Endothelial cell (in vitro differentiated cells): ENCODE measurements at regions not wholly inside any gene's neighbourhood (a gene's known extent, or its start where the extent isn't known, plus 50 kb on each side); places are given as distances from the start of the nearest gene placed in this dataset.

ENCODE experiments used
- DNase-seq: peaks from one replicate; pipeline ENCODE4 v3.0.0; 2021; ENCODE audit warnings: low spot score
- H3K27ac Mint-ChIP-seq: one replicate; pipeline ENCODE4 v1.8.0; 2021; ENCODE audit warnings: mixed read lengths, inconsistent platforms; ENCODE audit not compliant: unreplicated experiment
- H3K27me3 Mint-ChIP-seq: one replicate; pipeline ENCODE4 v1.8.0; 2021; ENCODE audit warnings: mild to moderate bottlenecking, moderate library complexity, mixed read lengths, inconsistent platforms; ENCODE audit not compliant: unreplicated experiment
- H3K36me3 Mint-ChIP-seq: one replicate; pipeline ENCODE4 v1.8.0; 2021; ENCODE audit warnings: mild to moderate bottlenecking, low read depth, mixed read lengths, inconsistent platforms; ENCODE audit not compliant: unreplicated experiment
- H3K4me1 Mint-ChIP-seq: one replicate; pipeline ENCODE4 v1.8.0; 2021; ENCODE audit warnings: mild to moderate bottlenecking, mixed read lengths, inconsistent platforms; ENCODE audit not compliant: unreplicated experiment
- H3K4me3 Mint-ChIP-seq: one replicate; pipeline ENCODE4 v1.8.0; 2021; ENCODE audit warnings: mild to moderate bottlenecking, mixed read lengths, inconsistent platforms; ENCODE audit not compliant: unreplicated experiment
- H3K9me3 Mint-ChIP-seq: one replicate; pipeline ENCODE4 v1.8.0; 2021; ENCODE audit warnings: mixed read lengths, inconsistent platforms; ENCODE audit not compliant: unreplicated experiment
- CTCF ChIP-seq: fragments of 200-600 bp; sonication (generic); IDR thresholded peaks from one replicate; pipeline ENCODE4 v1.5.0; 2021; ENCODE audit warnings: antibody characterized with exemption; ENCODE audit not compliant: unreplicated experiment

- DNase-seq, result no peak
- Mint-ChIP-seq H3K4me1 (no peaks in the 10 kb centered on the region), H3K27ac (no peak overlapping the region), H3K9me3 (no peaks in the 10 kb centered on the region), H3K27me3 (no peaks in the 10 kb centered on the region), H3K4me3 (no peak overlapping the region), H3K36me3 (no peaks in the 10 kb centered on the region)
- no peak for TF ChIP-seq CTCF
Observed at GRCh38 chr7:46834921-46835320, 747.0 kb downstream of the TNS3 start.

- no peaks in the 10 kb centered on the region for H3K27me3 Mint-ChIP-seq
- H3K27ac Mint-ChIP-seq, result no peak overlapping the region
Observed at GRCh38 chr7:46833197-46833596, 748.7 kb downstream of the TNS3 start.

DNA sequence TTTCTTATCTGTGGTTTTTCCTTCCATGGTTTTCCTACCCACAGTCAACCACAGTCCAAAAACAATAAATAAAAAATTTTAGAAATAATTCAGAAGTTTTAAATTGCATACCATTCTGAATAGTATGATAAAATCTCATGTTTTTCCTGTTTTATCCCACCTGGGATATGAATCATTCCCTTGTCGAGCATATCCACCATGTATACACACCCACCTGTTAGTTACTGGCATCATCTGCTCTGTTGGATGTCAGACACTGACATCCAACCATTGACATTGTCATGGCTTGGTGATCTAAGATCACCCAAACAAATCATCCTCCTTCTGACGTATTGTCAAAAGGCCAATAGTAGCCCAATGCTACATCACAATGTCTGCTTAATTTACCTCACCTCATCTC, 749.8 kb downstream of the TNS3 start:
- Mint-ChIP-seq H3K27me3 (peaks cover 3% of the 10 kb centered on the region), H3K9me3 (no peaks in the 10 kb centered on the region), H3K36me3 (no peaks in the 10 kb centered on the region), H3K27ac (no peak overlapping the region), H3K4me1 (no peaks in the 10 kb centered on the region), H3K4me3 (no peak overlapping the region)
- no peak for DNase-seq
- no peak for TF ChIP-seq CTCF

More at GRCh38 chr7:46833197-46833596, 748.7 kb downstream of the TNS3 start:
- no peaks in the 10 kb centered on the region for H3K9me3 Mint-ChIP-seq
- TF ChIP-seq CTCF, result no peak
- DNase-seq, result no peak
- no peaks in the 10 kb centered on the region for H3K4me1 Mint-ChIP-seq
- no peaks in the 10 kb centered on the region for H3K36me3 Mint-ChIP-seq
- H3K4me3 Mint-ChIP-seq, result no peak overlapping the region

- Mint-ChIP-seq H3K4me3 (no peak overlapping the region), H3K27ac (no peak overlapping the region), H3K27me3 (peaks cover 1% of the 10 kb centered on the region), H3K4me1 (no peaks in the 10 kb centered on the region), H3K9me3 (no peaks in the 10 kb centered on the region), H3K36me3 (no peaks in the 10 kb centered on the region)
- DNase-seq, result no peak
- TF ChIP-seq CTCF, result no peak
Observed at GRCh38 chr7:46819819-46820218, 762.1 kb downstream of the TNS3 start.

DNA sequence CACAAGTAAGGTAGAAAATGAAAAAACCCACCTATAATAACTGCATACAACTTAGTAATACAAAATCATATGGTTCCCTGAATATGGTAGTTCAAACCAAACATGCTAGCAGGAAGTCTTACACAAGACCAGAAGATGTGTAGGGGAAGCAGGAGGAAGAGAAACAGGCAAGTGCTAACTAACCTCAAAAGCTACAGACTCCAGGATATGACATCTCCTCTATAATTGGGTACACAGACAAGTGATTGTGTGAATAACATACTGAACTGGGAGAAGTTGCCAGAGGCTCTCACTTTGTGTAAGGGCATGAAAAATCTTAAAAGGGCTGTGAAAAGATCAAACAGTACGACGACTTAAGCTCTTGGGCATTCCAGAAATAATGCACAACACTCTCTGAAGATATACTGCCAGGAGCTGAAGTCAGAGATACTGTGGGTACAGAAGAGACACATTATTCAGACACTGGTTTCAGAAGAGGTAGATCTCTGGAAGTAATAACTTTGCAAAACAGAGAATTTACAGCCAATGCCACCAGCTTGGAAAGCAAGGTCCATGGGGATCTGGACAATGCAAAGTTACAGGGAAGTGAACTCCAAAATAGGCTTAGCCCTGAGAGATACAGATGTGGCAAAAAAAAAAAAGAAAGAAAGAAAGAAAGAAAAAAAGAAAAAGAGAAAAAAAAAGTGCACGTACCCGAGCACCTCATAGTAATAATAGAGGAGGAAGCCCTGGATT, 767.2 kb downstream of the TNS3 start:
- Mint-ChIP-seq H3K9me3 (no peaks in the 10 kb centered on the region), H3K27ac (no peak overlapping the region), H3K4me3 (no peak overlapping the region), H3K36me3 (no peaks in the 10 kb centered on the region), H3K27me3 (peaks cover 1% of the 10 kb centered on the region), H3K4me1 (no peaks in the 10 kb centered on the region)
- TF ChIP-seq CTCF, result no peak
- no peak for DNase-seq
